ENCODE measurements at regions not wholly inside any gene's neighbourhood (a gene's known extent, or its start where the extent isn't known, plus 50 kb on each side); places are given as distances from the start of the nearest gene placed in this dataset.

DNA sequence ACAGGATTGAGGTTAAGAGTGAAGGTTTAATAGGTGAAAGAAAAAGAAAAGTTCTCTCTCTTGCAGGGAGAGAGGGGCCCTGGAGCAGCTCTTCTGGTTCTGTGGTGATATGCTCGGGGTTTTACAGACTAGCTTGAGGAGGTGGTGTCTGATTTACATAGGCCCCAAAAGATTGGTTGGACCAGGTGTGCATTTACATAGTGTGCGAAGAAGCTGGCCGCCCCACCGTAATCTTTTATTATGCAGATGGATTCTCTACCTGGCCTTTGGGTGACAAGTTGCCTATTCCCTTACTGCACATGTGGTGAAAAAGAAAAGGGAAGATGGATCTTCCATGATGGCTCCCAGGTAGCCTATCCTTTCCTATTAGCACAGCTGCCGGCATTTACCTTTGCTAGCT, 219.9 kb upstream of the GRIA4 start:
- TF ChIP-seq CTCF (IDR thresholded peaks at IDR 0.05) (no peak), EP300 (IDR thresholded peaks at IDR 0.05) (no peak), POLR2AphosphoS5 (IDR thresholded peaks at IDR 0.05) (no peak), POLR2A (IDR thresholded peaks at IDR 0.05; ENCODE audit: low read depth) (no peak)

Data from esophagus muscularis mucosa (tissue), 4 donors.